ENCODE measurements at regions not wholly inside any gene's neighbourhood (a gene's known extent, or its start where the extent isn't known, plus 50 kb on each side); places are given as distances from the start of the nearest gene placed in this dataset.

GRCh38 chr7:153400735-153401593 is 641.4 kb downstream of the ACTR3B start:
- in situ Hi-C loops (cut with MboI; ENCODE audit: low pct_ligation_motif_present in 1 of 4, low pct_unique_long_range_greater_than_20kb in 1 of 4, low sequenced_read_pairs in 3 of 4): no loop called here
- Histone ChIP-seq H3K27ac (no peak overlapping the region), H3K9me3 (no peaks in the 10 kb centered on the region), H3K27me3 (no peaks in the 10 kb centered on the region), H3K4me1 (no peaks in the 10 kb centered on the region), H3K36me3 (no peaks in the 10 kb centered on the region), H3K4me3 (no peak overlapping the region)
- intact Hi-C loops (cut with DNase I; ENCODE audit: low total_unique reads): no loop called here
- TF ChIP-seq EP300 (IDR thresholded peaks at IDR 0.05; ENCODE audit: low read depth) (no peak), POLR2AphosphoS5 (IDR thresholded peaks at IDR 0.05) (no peak), POLR2A (IDR thresholded peaks at IDR 0.05) (no peak), CTCF (IDR thresholded peaks at IDR 0.05) (no peak)
- WGBS, 2 donors (ENCODE audit: low coverage in 1 of 2): 87% methylated on average over 8 to 19 of the region's 19 CpGs
- no peak for DNase-seq

- Histone ChIP-seq H3K27ac (no peak overlapping the region), H3K36me3 (no peaks in the 10 kb centered on the region), H3K27me3 (no peaks in the 10 kb centered on the region), H3K4me3 (no peak overlapping the region), H3K9me3 (no peaks in the 10 kb centered on the region), H3K4me1 (no peaks in the 10 kb centered on the region)
- intact Hi-C loops (cut with DNase I; ENCODE audit: low total_unique reads): no loop called here
- 86 to 89% methylated on average over 8 to 9 of the region's 9 CpGs for WGBS, 2 donors (ENCODE audit: low coverage in 1 of 2)
- in situ Hi-C loops (cut with MboI; ENCODE audit: low pct_ligation_motif_present in 1 of 4, low pct_unique_long_range_greater_than_20kb in 1 of 4, low sequenced_read_pairs in 3 of 4): no loop called here
- DNase-seq: no peak
- TF ChIP-seq EP300 (IDR thresholded peaks at IDR 0.05; ENCODE audit: low read depth) (no peak), CTCF (IDR thresholded peaks at IDR 0.05) (no peak), POLR2AphosphoS5 (IDR thresholded peaks at IDR 0.05) (no peak), POLR2A (IDR thresholded peaks at IDR 0.05) (no peak)
Observed at GRCh38 chr7:153401795-153402720, 642.5 kb downstream of the ACTR3B start.

- H3K36me3 ChIP-seq: no peaks in the 10 kb centered on the region
- no peak overlapping the region for H3K27ac ChIP-seq
- in situ Hi-C loops (cut with MboI; ENCODE audit: low pct_ligation_motif_present in 1 of 4, low pct_unique_long_range_greater_than_20kb in 1 of 4, low sequenced_read_pairs in 3 of 4) (no loop called here), intact Hi-C loops (cut with DNase I; ENCODE audit: low total_unique reads) (no loop called here)
- no peak for DNase-seq
- no peak for TF ChIP-seq CTCF (IDR thresholded peaks at IDR 0.05)
- TF ChIP-seq EP300 (IDR thresholded peaks at IDR 0.05; ENCODE audit: low read depth): no peak
- TF ChIP-seq POLR2A (IDR thresholded peaks at IDR 0.05): no peak
- TF ChIP-seq POLR2AphosphoS5 (IDR thresholded peaks at IDR 0.05): no peak
- H3K4me1 ChIP-seq: no peaks in the 10 kb centered on the region
- no peak overlapping the region for H3K4me3 ChIP-seq
- no peaks in the 10 kb centered on the region for H3K27me3 ChIP-seq
- no peaks in the 10 kb centered on the region for H3K9me3 ChIP-seq
- WGBS, 2 donors (ENCODE audit: low coverage in 1 of 2): 88 to 93% methylated on average over 3 to 7 of the region's 7 CpGs
Observed at GRCh38 chr7:153402721-153403541, 643.4 kb downstream of the ACTR3B start.
